ENCODE measurements at regions not wholly inside any gene's neighbourhood (a gene's known extent, or its start where the extent isn't known, plus 50 kb on each side); places are given as distances from the start of the nearest gene placed in this dataset.
"Not testable (repeated sequence)": the region's sequence is repeated elsewhere in the genome, so short reads cannot be mapped to it uniquely, and the experiment has no call there.

DNA sequence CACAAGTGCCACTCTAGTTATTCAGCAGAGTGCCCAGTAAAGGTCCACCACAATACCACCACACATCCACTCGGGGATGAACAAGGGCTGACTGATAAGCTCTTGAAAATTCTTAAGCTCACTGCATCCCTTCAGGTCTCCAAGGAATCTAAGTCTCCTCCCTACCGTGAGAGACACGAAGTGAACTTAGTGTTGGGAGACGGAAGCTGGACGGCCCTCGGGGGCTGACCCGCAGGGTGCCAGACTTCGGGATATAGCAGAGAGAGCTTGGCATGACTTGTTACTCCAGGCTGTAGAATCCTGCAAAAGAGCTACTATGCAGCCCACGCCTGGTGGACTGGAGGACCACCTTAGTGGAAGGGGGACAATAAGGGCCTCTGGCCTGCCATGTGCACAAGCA is 75.1 kb downstream of the LYZL1 start:
- DNase-seq (ENCODE audit: low spot score): not testable (repeated sequence)

DNA sequence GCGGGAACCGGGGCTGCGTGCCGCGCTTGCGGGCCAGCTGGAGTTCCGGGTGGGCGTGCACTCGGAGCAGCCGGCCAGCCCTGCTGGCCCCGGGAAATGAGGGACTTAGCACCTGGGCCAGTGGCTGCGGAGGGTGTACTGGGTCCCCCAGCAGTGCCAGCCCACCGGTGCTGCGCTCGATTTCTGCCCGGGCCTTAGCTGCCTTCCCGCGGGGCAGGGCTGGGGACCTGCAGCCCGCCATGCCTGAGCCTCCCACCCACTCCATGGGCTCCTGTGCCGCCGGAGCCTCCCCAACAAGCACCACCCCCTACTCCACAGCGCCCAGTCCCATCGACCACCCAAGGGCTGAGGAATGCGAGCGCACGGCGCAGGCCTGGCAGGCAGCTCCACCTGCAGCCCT is 77.3 kb downstream of the LYZL1 start:
- DNase-seq (ENCODE audit: low spot score): not testable (repeated sequence)

DNA sequence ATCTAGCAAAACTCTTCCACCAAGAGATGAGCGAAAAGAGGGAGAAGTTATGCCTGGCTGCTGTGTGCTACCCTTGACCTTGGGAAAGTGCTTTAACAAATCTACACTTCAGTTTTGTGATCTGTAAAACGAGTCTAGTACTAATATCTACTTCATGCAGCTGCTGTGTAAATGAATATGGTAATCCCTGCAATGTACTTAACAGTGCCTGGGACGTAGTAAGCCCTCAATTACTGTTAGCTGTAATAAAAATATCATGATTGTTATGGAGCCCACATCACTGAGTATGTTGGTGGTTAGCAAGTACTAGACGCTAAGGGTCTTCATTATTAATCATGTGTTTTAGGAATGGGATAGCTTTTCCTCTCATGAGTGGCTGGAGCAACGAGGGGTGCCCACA is 80.5 kb downstream of the LYZL1 start:
- DNase-seq (ENCODE audit: low spot score): no peak

DNA sequence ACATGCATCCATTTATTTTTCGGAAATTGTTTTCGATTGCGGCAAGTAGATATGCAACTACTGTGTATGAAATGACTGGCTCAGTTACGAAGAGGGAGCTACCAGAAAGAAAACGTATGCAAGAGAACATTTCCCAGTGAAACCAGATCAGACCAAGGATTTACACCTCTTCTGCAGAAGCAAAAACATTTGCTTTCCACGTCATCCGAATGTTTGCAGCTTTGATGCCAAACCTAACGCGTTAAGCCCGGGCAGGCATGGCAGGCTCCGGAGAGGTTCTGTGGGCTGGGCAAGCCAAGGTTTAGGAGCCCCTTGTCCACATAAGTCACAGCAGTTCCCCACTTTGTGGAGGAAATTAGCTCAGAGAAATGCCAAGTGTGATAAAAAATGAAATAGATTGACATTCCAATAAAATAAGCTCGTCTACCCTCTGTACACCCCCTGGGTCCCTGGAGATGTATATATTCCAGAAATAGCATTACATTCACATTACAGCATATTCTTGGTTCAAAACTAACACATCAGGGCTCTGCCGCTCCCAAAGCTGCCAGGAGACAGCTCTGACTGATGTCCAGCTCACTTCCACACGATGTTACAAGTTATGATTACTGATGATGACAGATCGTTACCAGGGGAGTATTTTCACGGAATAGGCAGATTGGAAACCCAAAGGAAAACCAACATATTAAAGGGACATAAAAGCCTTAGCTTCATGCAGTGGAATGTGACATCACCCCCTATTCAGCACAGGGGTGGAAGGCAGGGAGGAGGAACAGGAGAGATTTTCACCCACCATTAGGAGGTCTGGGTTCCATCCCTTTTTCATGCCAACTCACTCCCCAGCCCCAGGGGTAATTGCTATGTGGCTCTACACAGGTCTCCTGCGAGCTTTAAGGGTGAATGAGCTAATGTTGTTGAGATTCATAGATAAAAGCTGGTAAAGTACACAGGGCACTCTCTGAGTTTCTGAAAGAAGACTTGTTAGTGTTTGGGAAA is 81.5 kb downstream of the LYZL1 start:
- no peak for DNase-seq (ENCODE audit: low spot score)

DNA sequence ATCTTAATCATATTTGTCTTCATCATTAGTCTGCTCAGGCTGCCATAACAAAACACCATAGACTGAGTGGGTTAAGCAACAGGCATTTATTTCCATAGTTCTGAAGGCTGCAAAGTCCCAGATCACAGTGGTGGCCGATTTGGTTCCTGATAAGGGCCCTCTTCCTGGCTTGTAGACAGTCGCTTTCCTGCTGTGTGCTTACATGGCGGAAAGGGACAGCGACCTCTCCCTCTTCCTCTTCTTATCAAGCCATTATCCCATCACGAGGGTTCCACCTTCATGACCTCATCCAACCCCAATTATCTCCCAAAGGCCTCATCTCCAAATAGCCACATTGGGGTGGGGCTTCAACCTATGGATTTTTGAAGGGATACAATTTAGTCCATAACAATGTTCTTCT is 84.0 kb downstream of the LYZL1 start:
- no peak for DNase-seq (ENCODE audit: low spot score)

DNA sequence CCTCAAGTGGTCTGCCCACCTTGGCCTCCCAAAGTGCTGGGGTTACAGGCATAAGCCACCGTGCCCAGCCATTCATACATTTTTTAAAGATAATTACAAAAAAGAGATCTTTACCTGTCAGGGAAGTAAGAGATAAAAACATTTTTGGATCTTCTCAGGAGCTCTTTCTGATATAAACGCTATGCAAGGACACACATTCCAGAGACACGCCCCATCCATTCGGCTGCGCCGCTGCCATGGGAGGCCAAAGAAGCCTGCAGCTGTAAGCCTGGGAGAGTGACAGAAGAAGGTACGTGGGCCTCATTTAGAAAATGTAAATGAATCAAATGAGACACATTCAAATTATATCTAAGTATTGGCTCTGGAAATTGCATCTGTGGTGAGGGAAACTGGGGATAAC is 85.3 kb downstream of the LYZL1 start:
- DNase-seq (ENCODE audit: low spot score): peak; percentile 25

DNA sequence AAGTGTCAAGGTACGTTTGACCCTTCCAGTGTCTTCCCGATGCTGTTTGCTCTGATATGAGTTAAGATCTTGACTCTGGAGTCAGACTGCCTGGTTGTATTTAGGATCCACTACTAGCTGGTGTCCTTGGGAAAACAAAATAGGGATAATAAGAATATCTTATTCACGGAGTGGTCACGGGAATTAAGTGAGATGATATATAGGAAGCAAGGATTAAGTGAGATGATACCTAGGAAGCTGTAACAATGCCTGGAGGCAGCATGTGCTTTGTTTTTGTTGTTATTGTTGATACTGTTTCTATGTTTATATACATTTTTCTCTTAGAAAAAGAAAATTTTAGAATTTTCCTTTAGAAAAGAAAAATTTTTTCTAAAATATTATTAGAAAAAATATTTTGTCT is 87.0 kb downstream of the LYZL1 start:
- DNase-seq (ENCODE audit: low spot score): no peak

DNA sequence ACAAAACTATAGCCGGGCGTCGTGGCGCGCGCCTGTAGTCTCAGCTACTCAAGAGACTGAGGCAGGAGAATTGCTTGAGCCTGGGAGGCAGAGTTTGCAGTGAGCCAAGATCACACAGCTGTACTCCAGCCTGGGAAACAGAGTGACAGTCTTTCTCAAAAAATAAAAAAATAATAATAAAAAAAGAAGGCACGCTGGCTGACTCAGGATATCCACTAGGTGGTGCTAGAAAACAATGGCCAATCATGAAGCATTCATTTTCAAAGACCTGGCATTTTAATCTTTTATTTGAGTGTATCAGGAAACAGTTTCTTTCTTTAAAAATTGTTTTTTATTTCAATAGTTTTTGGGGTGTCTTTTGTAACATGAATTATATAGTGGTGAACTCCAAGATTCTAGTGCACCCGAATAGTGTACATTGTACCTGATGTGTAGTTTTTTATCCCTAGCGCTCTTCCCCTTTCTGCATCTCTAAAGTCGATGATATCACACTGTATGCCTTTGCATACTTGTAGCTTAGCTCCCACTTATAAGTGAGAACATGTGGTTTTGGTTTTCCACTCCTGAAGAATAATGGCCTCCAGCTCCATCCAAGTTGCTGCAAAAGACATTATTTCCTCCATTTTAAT is 88.6 kb downstream of the LYZL1 start:
- no peak for DNase-seq (ENCODE audit: low spot score)

DNA sequence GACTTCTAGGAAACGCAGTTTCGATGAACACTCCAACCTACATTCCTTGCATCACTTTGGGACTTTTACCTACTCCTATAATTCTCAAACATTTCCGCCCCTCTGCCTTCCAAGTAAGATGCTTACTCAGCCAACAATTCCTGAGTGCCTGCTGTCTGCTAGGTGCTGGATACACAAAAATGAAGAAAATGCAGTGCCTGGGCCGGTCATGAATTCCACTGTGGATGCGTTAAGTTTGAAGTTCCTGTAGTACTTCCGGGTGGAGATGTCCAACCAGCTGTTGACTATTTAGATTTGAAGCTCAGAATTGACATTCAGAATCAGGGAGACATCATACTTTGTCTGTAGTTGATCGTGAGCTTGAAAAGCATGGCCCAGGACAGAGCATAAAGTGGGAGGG is 89.2 kb downstream of the LYZL1 start:
- DNase-seq (ENCODE audit: low spot score): no peak

DNA sequence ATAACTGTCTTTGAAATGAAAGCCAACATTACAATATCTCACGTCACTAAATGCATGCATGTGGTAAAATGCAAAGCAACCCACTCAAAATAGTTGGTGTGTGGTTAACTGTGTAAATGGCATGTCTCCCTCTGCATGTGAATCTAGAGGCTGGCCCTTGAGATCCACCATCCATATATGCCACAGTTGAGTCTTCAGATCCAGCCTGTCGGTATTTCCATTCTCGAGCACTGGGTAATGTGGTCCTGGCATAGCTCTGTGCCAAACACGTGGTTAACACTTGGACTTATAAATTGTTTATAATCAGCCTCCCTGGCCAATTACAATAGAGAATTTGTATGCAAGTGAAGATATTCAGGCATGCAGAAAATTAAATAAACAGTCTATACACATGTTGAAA is 90.3 kb downstream of the LYZL1 start:
- no peak for DNase-seq (ENCODE audit: low spot score)

DNA sequence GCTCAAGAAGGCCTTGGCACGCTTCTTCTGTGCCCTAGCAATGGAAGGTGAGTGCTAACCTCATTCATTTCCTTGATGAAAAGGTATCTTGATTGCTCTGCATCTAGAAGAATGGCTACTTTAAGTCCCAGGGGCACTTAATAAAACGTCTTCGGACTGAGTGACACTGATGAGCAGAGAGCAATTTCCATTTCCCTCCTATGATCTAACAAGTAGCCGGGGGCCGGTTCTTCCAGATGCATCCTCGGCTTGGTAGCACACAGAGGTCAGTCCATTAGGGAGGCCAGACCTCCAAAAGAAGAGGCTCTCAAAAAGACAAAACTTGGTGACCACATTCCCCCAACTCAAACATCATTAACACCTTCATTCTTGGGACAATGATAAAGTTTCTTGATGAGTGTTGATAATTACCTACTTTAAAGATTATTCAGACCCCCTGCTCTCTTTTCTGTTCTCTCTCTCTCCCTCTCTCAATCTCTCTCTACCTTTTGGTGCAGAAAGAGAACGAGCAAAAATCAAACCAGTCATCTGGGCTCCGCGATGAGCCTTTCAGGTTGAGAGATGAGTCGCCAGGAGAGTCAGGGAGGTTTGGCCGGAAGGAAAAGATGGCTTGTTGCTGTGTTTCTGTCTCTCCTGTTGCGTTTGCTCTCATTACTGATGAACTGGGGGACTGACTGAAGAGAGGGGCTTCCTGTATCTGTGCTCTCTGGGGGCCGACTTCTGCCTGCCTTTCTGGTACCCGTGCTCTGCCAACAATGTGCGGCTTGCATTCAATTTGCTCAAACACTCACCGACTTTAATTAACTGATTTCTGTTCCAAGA is 91.1 kb downstream of the LYZL1 start:
- DNase-seq (ENCODE audit: low spot score): not testable (repeated sequence)

DNA sequence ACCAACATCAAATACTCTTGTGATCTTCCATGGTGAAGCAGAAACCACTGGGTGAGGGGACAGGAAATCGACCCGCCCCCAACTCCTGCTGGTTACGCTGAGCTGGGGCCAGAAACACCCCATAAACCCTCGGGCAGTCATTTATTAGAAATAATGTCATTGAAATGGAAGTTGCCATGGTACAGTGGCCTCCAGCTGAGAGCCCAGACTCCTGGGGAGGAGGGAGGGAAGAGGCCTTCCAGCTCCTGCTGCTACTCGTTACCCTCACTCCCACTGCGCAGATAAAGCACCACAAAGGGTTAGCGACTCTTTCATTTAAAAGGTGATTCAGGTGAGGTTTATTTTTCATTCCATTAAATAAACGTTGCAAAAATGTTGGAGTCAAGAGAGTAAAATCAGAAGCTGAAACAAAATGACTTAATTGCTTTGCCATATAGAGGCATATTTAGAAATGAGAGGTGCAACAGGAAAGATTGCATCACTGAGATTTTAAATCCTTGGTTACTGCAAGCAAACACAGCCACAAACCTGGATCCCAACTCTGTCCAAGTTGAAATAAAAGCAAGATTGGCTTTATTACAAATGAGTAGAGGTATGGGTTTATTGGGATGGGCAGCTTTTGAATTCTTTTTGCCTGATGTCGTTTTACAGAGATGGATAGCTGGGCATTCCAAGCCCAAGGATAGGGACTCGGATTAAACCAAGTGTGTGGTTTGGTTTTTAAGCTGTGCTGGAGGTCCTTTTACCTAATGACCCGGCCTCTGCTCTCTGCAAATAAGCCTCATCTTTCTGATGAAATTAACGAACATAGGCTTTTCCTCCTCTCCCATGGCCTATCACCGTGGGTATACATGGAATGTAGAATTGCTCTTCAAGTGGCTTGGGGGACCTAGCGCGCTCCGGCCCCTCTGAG is 92.0 kb downstream of the LYZL1 start:
- DNase-seq (ENCODE audit: low spot score): not testable (repeated sequence)

DNA sequence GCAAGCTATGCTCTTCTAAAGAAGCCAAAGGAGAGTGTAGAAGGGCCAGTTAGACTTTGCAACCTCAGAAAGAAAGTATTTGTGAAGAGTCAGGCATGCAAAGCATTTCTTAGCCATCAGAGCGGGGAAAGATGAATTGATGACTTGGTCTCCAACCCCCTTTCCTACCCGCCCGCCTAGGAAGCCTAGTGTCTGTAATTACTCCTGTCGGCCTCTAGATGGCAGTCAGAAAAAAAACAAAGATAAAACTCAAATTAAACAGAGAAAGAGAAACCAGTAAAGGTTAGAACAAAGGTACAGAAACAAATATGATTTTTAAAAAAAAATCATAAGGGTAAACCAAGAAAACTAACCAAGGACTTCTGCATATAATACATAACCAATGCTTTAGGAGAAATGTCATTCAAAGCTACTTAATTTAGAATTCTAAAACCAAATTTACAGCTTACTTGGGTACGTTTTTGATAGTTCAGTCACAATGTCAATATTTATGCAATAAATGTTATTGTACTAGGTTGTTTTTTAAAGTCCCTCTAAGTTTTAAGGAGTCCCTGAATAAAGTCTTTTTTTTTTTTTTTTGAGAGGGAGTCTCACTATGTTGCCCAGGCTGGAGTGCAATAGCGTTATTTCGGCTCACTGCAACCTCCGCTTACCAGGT is 97.6 kb downstream of the LYZL1 start:
- no peak for DNase-seq (ENCODE audit: low spot score)

DNA sequence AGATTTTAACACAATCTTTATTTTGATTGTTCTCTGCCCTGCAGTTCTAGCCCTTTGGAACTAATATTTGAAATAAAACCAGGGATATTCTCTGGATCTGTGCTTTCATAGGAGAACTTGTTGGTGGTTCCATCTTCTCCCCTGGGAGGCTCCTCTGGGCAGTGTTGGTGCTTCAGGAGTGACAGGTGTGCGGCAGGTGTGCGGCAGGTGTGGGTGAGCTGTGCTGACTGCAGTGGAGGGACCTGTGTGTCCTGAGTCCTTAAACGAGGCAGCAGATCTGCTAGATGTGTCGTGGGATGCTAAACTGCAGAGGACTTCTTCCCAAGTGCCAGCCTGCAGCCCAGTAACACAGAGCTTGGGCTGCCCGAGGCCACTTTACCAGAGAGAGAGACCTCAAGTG is 98.4 kb downstream of the LYZL1 start:
- no peak for DNase-seq (ENCODE audit: low spot score)

DNA sequence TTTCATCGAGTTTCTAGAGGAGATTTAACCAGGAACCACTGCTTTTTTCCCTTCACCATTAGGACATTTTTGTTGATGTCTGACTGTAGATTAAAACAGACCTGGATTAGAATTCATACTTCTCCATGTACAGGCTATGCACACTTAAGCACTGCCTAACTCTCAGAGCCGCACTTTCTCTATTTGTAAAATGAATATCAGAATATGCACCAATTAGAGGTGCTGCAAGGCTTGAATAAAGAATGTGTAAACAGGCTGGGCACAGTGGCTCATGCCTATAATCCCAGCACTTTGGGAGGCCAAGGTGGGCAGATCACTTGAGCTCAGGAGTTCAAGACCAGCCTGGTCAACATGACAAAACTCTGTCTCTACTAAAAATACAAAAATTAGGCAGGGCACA is 99.2 kb downstream of the LYZL1 start:
- DNase-seq (ENCODE audit: low spot score): not testable (repeated sequence)

DNA sequence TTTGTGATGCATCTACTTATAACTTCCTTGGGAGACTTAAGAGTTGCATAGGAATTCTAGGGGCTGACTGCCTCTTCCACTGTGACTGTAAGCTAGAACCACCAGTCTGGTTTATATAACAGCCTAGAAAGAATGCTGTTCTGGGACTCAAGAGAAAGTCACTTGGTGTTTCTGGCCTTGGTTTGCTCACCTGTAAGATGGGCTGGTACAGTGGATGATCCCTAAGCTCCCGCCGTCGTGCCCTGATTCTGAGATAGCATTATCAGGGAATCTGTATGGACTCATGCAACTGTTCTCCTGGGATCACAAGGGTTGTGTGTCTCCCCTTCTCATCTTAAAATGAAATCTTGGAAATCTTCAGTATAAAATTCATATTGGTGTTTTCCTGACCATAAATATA is 100.6 kb downstream of the LYZL1 start:
- no peak for DNase-seq (ENCODE audit: low spot score)

DNA sequence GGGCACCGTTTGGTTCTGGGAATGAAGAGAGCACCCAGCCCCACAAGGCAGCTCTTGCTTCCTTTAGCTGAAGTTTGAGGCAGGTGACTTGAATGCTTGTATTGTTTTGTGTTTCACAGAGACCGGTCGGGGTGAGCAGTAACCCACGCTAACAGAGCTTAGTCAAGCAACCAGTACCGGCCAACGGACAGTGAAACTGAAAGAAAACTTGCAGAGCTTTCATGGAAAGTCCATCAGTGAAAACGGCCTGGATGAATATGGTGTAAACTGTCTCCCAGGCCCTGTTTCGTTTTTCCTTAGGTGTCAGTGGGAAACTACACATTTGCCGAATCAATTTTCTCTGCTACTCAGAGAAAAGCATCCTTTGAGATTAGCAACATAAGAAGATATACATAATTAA is 101.1 kb downstream of the LYZL1 start:
- no peak for DNase-seq (ENCODE audit: low spot score)

DNA sequence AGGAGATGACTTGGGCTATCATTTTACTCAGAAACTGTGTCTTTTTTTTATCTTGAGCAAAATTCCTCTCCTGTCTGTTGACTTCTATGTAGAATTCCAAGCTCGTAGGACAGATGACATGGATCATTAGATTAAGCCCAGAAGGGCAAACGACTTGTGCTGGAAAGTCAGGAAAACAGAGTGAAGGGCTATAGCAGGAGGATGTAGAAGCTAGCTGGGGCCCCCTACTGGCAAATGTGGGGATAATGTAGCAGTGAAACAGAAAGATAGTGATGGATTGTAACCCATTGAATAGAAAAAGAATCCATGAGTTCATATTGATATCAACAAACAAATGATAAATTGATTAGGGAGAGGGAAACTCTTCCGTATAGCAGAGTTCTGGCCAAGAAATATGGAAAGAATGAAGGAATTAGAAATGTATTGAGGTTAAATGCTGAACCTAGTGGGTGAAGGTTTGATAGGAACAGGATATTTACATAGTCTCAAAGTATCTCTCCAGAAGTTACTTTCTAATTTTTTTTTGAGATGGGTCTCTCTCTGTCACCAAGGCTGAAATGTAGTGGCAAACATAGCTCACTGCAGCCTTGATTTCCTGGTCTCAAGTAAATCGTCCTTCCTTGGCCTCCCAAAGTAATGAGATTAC is 103.6 kb downstream of the LYZL1 start:
- peak; percentile 32 for DNase-seq (ENCODE audit: low spot score)

DNA sequence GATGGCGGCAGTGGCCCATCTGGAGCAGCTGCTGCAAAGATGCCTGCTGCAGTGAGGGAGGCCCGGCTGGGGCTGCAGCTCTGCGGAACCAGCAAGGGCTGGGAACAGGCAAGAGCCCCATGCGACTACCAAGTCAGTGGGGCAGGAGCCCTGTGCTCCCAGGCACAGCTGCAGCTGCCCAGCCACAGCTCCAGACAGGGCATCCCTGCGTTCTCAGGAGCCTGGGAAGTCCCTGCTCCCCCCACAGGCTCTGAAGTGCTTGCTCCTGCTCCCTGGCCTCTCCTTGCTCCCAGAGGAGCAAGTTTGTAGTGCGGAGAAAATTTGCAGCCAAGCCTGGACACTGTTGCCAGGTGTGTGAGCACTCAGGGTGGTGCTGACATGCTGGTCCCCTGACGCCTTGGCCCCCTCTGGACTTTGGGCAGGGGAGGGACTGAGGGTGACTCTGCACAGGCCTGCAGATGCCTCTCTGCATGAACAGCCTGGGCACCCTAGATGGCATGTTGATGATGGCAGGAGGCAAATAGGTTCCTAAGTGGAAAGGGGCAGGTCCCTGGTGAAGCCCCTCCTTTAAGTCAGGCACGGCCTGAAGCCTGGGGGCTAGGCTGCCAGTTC is 105.6 kb downstream of the LYZL1 start:
- no peak for DNase-seq (ENCODE audit: low spot score)

DNA sequence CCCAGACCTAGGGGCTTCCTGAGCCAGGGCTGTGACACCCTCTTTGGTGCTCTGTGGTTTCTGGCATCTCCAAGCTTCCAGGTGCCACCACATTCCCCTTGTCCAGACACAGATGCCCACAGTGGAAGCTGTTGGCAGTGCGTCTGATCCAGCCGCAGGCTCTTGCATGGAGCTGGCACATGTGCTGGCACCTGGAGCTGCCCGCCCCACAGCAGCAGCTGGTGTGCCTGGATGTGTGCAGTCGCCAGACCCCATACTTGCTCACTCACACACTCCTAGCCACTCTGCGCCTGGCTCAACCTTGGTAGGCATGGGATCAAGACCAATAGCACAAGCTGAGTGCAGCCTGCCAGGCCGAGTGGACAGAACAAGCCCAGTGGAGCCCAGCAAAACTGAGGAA is 106.5 kb downstream of the LYZL1 start:
- DNase-seq (ENCODE audit: low spot score): no peak
